ENCODE measurements at regions not wholly inside any gene's neighbourhood (a gene's known extent, or its start where the extent isn't known, plus 50 kb on each side); places are given as distances from the start of the nearest gene placed in this dataset.
A peak's percentile ranks its signal among the peaks of the same experiment; 100 is the strongest.

GRCh38 chr14:66351310-66351709 lies 134.9 kb upstream of the CCDC196 start:
- Histone ChIP-seq H3K4me1 (ENCODE audit: control insufficient read depth, low read depth, low read length) (no peaks in the 10 kb centered on the region), H3K4ac (ENCODE audit: low read depth, low read length) (no peak overlapping the region), H3K27ac (ENCODE audit: low read depth, low read length) (no peak overlapping the region), H3K18ac (ENCODE audit: low read length) (no peak overlapping the region), H3K56ac (ENCODE audit: low read length) (no peak overlapping the region), H2BK120ac (ENCODE audit: low read depth, low read length) (no peak overlapping the region), H3K79me2 (ENCODE audit: control insufficient read depth, insufficient read depth, low read length) (no peaks in the 10 kb centered on the region), H2AK5ac (ENCODE audit: low read length) (no peak overlapping the region), H3K27me3 (ENCODE audit: insufficient read depth, low read length, poor library complexity) (no peaks in the 10 kb centered on the region), H3K4me3 (ENCODE audit: low read length) (no peak overlapping the region), H3K36me3 (ENCODE audit: control insufficient read depth, insufficient read depth, low read length) (no peaks in the 10 kb centered on the region), H2BK5ac (ENCODE audit: low read length) (no peak overlapping the region), H4K8ac (ENCODE audit: low read depth, low read length) (no peak overlapping the region), H3K23ac (ENCODE audit: low read length) (no peak overlapping the region), H2BK15ac (replicated peaks; ENCODE audit: low read depth) (no peak overlapping the region), H3K9ac (ENCODE audit: low read length) (no peak overlapping the region), H3K79me1 (ENCODE audit: low read length) (no peaks in the 10 kb centered on the region), H4K5ac (ENCODE audit: low read length) (no peak overlapping the region), H3K4me2 (ENCODE audit: low read length) (no peak overlapping the region)
- no CpG with 5 or more reads among the region's 1 CpG for WGBS (ENCODE audit: extremely low coverage, insufficient coverage, low lambda C conversion rate)
- no peak for DNase-seq

- Histone ChIP-seq H3K4me2 (ENCODE audit: low read length) (no peak overlapping the region), H4K5ac (ENCODE audit: low read length) (no peak overlapping the region), H3K18ac (ENCODE audit: low read length) (no peak overlapping the region), H3K27me3 (ENCODE audit: insufficient read depth, low read length, poor library complexity) (no peaks in the 10 kb centered on the region), H2BK5ac (ENCODE audit: low read length) (no peak overlapping the region), H3K36me3 (ENCODE audit: control insufficient read depth, insufficient read depth, low read length) (no peaks in the 10 kb centered on the region), H3K9ac (ENCODE audit: low read length) (no peak overlapping the region), H3K4ac (ENCODE audit: low read depth, low read length) (no peak overlapping the region), H2BK120ac (ENCODE audit: low read depth, low read length) (no peak overlapping the region), H3K4me1 (ENCODE audit: control insufficient read depth, low read depth, low read length) (no peaks in the 10 kb centered on the region), H3K27ac (ENCODE audit: low read depth, low read length) (no peak overlapping the region), H2AK5ac (ENCODE audit: low read length) (no peak overlapping the region), H2BK15ac (replicated peaks; ENCODE audit: low read depth) (no peak overlapping the region), H3K79me2 (ENCODE audit: control insufficient read depth, insufficient read depth, low read length) (no peaks in the 10 kb centered on the region), H3K23ac (ENCODE audit: low read length) (no peak overlapping the region), H4K8ac (ENCODE audit: low read depth, low read length) (no peak overlapping the region), H3K56ac (ENCODE audit: low read length) (no peak overlapping the region), H3K4me3 (ENCODE audit: low read length) (no peak overlapping the region), H3K79me1 (ENCODE audit: low read length) (no peaks in the 10 kb centered on the region)
- DNase-seq: peak; percentile 75
- no CpG with 5 or more reads among the region's 3 CpGs for WGBS (ENCODE audit: extremely low coverage, insufficient coverage, low lambda C conversion rate)
Observed at GRCh38 chr14:66359500-66359899, 126.7 kb upstream of the CCDC196 start.

GRCh38 chr14:66360366-66360926 lies 125.7 kb upstream of the CCDC196 start:
- Histone ChIP-seq H2AK5ac (ENCODE audit: low read length) (no peak overlapping the region), H3K79me1 (ENCODE audit: low read length) (no peaks in the 10 kb centered on the region), H2BK15ac (replicated peaks; ENCODE audit: low read depth) (no peak overlapping the region), H3K27ac (ENCODE audit: low read depth, low read length) (no peak overlapping the region), H3K27me3 (ENCODE audit: insufficient read depth, low read length, poor library complexity) (no peaks in the 10 kb centered on the region), H3K79me2 (ENCODE audit: control insufficient read depth, insufficient read depth, low read length) (no peaks in the 10 kb centered on the region), H4K5ac (ENCODE audit: low read length) (no peak overlapping the region), H2BK120ac (ENCODE audit: low read depth, low read length) (no peak overlapping the region), H3K9ac (ENCODE audit: low read length) (no peak overlapping the region), H3K4me3 (ENCODE audit: low read length) (no peak overlapping the region), H3K56ac (ENCODE audit: low read length) (no peak overlapping the region), H4K8ac (ENCODE audit: low read depth, low read length) (no peak overlapping the region), H3K36me3 (ENCODE audit: control insufficient read depth, insufficient read depth, low read length) (no peaks in the 10 kb centered on the region), H3K23ac (ENCODE audit: low read length) (no peak overlapping the region), H3K4me2 (ENCODE audit: low read length) (no peak overlapping the region), H3K18ac (ENCODE audit: low read length) (no peak overlapping the region), H2BK5ac (ENCODE audit: low read length) (no peak overlapping the region), H3K4ac (ENCODE audit: low read depth, low read length) (no peak overlapping the region), H3K4me1 (ENCODE audit: control insufficient read depth, low read depth, low read length) (peaks cover 2% of the 10 kb centered on the region)
- no CpG with 5 or more reads among the region's 8 CpGs for WGBS (ENCODE audit: extremely low coverage, insufficient coverage, low lambda C conversion rate)
- no peak for DNase-seq

GRCh38 chr14:66361013-66361412 lies 125.2 kb upstream of the CCDC196 start:
- Histone ChIP-seq H4K5ac (ENCODE audit: low read length) (no peak overlapping the region), H2BK120ac (ENCODE audit: low read depth, low read length) (no peak overlapping the region), H3K36me3 (ENCODE audit: control insufficient read depth, insufficient read depth, low read length) (no peaks in the 10 kb centered on the region), H3K79me2 (ENCODE audit: control insufficient read depth, insufficient read depth, low read length) (no peaks in the 10 kb centered on the region), H3K56ac (ENCODE audit: low read length) (no peak overlapping the region), H4K8ac (ENCODE audit: low read depth, low read length) (no peak overlapping the region), H3K4me1 (ENCODE audit: control insufficient read depth, low read depth, low read length) (peaks cover 2% of the 10 kb centered on the region), H2AK5ac (ENCODE audit: low read length) (no peak overlapping the region), H3K23ac (ENCODE audit: low read length) (no peak overlapping the region), H3K79me1 (ENCODE audit: low read length) (no peaks in the 10 kb centered on the region), H3K4ac (ENCODE audit: low read depth, low read length) (no peak overlapping the region), H3K4me3 (ENCODE audit: low read length) (no peak overlapping the region), H3K27ac (ENCODE audit: low read depth, low read length) (no peak overlapping the region), H3K9ac (ENCODE audit: low read length) (no peak overlapping the region), H3K4me2 (ENCODE audit: low read length) (no peak overlapping the region), H3K27me3 (ENCODE audit: insufficient read depth, low read length, poor library complexity) (no peaks in the 10 kb centered on the region), H3K18ac (ENCODE audit: low read length) (no peak overlapping the region), H2BK15ac (replicated peaks; ENCODE audit: low read depth) (no peak overlapping the region), H2BK5ac (ENCODE audit: low read length) (no peak overlapping the region)
- no peak for DNase-seq
- no CpG with 5 or more reads among the region's 2 CpGs for WGBS (ENCODE audit: extremely low coverage, insufficient coverage, low lambda C conversion rate)

- Histone ChIP-seq H3K79me1 (ENCODE audit: low read length) (no peaks in the 10 kb centered on the region), H4K5ac (ENCODE audit: low read length) (no peak overlapping the region), H3K4me3 (ENCODE audit: low read length) (no peak overlapping the region), H3K4me2 (ENCODE audit: low read length) (no peak overlapping the region), H4K8ac (ENCODE audit: low read depth, low read length) (no peak overlapping the region), H2AK5ac (ENCODE audit: low read length) (no peak overlapping the region), H3K23ac (ENCODE audit: low read length) (no peak overlapping the region), H2BK5ac (ENCODE audit: low read length) (no peak overlapping the region), H3K56ac (ENCODE audit: low read length) (no peak overlapping the region), H3K27ac (ENCODE audit: low read depth, low read length) (no peak overlapping the region), H3K18ac (ENCODE audit: low read length) (no peak overlapping the region), H3K79me2 (ENCODE audit: control insufficient read depth, insufficient read depth, low read length) (no peaks in the 10 kb centered on the region), H3K4me1 (ENCODE audit: control insufficient read depth, low read depth, low read length) (peaks cover 6% of the 10 kb centered on the region), H3K36me3 (ENCODE audit: control insufficient read depth, insufficient read depth, low read length) (no peaks in the 10 kb centered on the region), H2BK15ac (replicated peaks; ENCODE audit: low read depth) (no peak overlapping the region), H2BK120ac (ENCODE audit: low read depth, low read length) (no peak overlapping the region), H3K9ac (ENCODE audit: low read length) (no peak overlapping the region), H3K27me3 (ENCODE audit: insufficient read depth, low read length, poor library complexity) (no peaks in the 10 kb centered on the region), H3K4ac (ENCODE audit: low read depth, low read length) (no peak overlapping the region)
- no CpG with 5 or more reads among the region's 4 CpGs for WGBS (ENCODE audit: extremely low coverage, insufficient coverage, low lambda C conversion rate)
- no peak for DNase-seq
Observed at GRCh38 chr14:66365388-66365787, 120.8 kb upstream of the CCDC196 start.

GRCh38 chr14:66369157-66369697 lies 116.9 kb upstream of the CCDC196 start:
- Histone ChIP-seq H2BK5ac (ENCODE audit: low read length) (no peak overlapping the region), H2AK5ac (ENCODE audit: low read length) (no peak overlapping the region), H3K27me3 (ENCODE audit: insufficient read depth, low read length, poor library complexity) (no peaks in the 10 kb centered on the region), H3K23ac (ENCODE audit: low read length) (no peak overlapping the region), H3K18ac (ENCODE audit: low read length) (no peak overlapping the region), H3K56ac (ENCODE audit: low read length) (no peak overlapping the region), H3K4me3 (ENCODE audit: low read length) (no peak overlapping the region), H4K5ac (ENCODE audit: low read length) (no peak overlapping the region), H2BK15ac (replicated peaks; ENCODE audit: low read depth) (no peak overlapping the region), H3K4me2 (ENCODE audit: low read length) (no peak overlapping the region), H3K9ac (ENCODE audit: low read length) (no peak overlapping the region), H4K8ac (ENCODE audit: low read depth, low read length) (no peak overlapping the region), H3K4me1 (ENCODE audit: control insufficient read depth, low read depth, low read length) (peaks cover 6% of the 10 kb centered on the region), H3K36me3 (ENCODE audit: control insufficient read depth, insufficient read depth, low read length) (no peaks in the 10 kb centered on the region), H3K27ac (ENCODE audit: low read depth, low read length) (no peak overlapping the region), H3K79me1 (ENCODE audit: low read length) (no peaks in the 10 kb centered on the region), H2BK120ac (ENCODE audit: low read depth, low read length) (no peak overlapping the region), H3K79me2 (ENCODE audit: control insufficient read depth, insufficient read depth, low read length) (no peaks in the 10 kb centered on the region), H3K4ac (ENCODE audit: low read depth, low read length) (no peak overlapping the region)
- DNase-seq: no peak
- WGBS (ENCODE audit: extremely low coverage, insufficient coverage, low lambda C conversion rate): no CpG with 5 or more reads among the region's 4 CpGs

Data from mesendoderm (in vitro differentiated cells).